ENCODE measurements at regions not wholly inside any gene's neighbourhood (a gene's known extent, or its start where the extent isn't known, plus 50 kb on each side); places are given as distances from the start of the nearest gene placed in this dataset.
"Not testable (repeated sequence)": the region's sequence is repeated elsewhere in the genome, so short reads cannot be mapped to it uniquely, and the experiment has no call there.

DNA sequence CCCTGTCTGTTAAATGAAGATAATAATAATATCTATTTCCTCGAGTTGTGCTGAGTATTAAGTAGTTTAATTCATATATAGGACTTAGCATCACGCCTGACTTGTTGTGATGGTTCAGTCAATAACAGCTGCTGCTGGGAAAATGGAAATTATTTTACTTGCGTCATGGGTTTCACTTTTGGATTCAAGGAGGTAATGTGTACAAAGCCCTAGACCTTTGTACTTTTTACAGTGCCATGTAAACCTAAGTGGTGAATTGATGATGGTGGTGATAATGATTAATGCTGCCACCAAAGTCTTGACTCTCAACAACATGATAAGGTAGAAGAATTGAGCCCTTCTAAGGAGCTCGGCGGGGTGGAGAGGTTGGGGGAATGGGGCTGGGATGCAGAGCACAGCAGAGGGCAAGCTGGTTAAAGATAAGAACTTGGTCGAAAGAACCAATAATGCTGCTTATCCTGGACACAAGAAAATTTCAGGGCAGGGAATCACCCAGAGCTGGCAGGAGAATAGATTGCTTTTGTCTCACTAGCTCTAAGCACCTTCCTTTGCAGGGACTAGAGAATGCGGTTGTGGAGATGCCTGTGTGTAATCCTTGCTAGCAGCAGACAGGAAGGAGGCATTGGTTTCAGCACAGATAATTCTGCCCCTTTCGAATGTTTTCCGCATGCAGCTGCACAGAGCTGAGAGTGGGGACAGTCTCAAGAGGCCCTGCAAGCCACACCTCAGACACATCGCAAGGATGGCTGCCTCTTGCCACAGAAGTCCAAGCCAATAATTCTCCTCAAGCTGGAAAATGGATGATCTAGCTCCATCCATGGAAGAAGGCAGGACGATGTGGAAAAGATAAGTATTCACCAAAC, 187.1 kb downstream of the TMEM114 start:
- no peaks in the 10 kb centered on the region for H3K4me1 ChIP-seq (ENCODE audit: control insufficient read depth, insufficient read depth, low read length)
- H3K9ac ChIP-seq (ENCODE audit: low read depth, low read length) = no peak overlapping the region
- no peak overlapping the region for H3K27ac ChIP-seq (ENCODE audit: low read depth, low read length)
- no peaks in the 10 kb centered on the region for H3K9me3 ChIP-seq (ENCODE audit: control insufficient read depth, insufficient read depth, low read length)
- H3K36me3 ChIP-seq (ENCODE audit: control insufficient read depth, insufficient read depth, low read length) = no peaks in the 10 kb centered on the region
- no peaks in the 10 kb centered on the region for H3K27me3 ChIP-seq (ENCODE audit: control insufficient read depth, insufficient read depth, low read length)
- no peak overlapping the region for H3K4me3 ChIP-seq (ENCODE audit: low read depth, low read length)

DNA sequence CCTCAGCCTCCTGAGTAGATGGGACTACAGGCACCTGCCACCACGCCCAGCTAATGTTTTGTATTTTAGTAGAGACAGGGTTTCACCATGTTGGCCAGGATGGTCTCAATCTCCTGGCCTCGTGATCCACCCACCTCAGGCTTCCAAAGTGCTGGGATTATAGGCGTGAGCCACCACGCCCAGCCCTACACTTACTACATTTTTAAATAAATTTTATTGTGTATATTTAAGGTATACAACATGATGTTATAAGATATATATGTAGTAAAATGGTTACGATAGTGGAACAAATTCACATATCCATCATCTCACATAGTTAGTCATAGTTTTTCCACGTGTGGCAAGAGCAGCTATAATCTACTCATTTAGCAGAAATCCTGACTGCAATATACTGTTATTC, 189.6 kb downstream of the TMEM114 start:
- not testable (repeated sequence) for H3K4me3 ChIP-seq (ENCODE audit: low read depth, low read length); H3K9me3 ChIP-seq (ENCODE audit: control insufficient read depth, insufficient read depth, low read length); H3K36me3 ChIP-seq (ENCODE audit: control insufficient read depth, insufficient read depth, low read length); H3K27me3 ChIP-seq (ENCODE audit: control insufficient read depth, insufficient read depth, low read length); H3K27ac ChIP-seq (ENCODE audit: low read depth, low read length); H3K9ac ChIP-seq (ENCODE audit: low read depth, low read length); H3K4me1 ChIP-seq (ENCODE audit: control insufficient read depth, insufficient read depth, low read length)

GRCh38 chr16:8398548-8398947, 191.8 kb downstream of the TMEM114 start:
- H3K27me3 ChIP-seq (ENCODE audit: control insufficient read depth, insufficient read depth, low read length) = no peaks in the 10 kb centered on the region
- no peaks in the 10 kb centered on the region for H3K9me3 ChIP-seq (ENCODE audit: control insufficient read depth, insufficient read depth, low read length)
- H3K9ac ChIP-seq (ENCODE audit: low read depth, low read length) = no peak overlapping the region
- H3K27ac ChIP-seq (ENCODE audit: low read depth, low read length) = no peak overlapping the region
- H3K36me3 ChIP-seq (ENCODE audit: control insufficient read depth, insufficient read depth, low read length) = no peaks in the 10 kb centered on the region
- no peak overlapping the region for H3K4me3 ChIP-seq (ENCODE audit: low read depth, low read length)
- H3K4me1 ChIP-seq (ENCODE audit: control insufficient read depth, insufficient read depth, low read length) = no peaks in the 10 kb centered on the region

DNA sequence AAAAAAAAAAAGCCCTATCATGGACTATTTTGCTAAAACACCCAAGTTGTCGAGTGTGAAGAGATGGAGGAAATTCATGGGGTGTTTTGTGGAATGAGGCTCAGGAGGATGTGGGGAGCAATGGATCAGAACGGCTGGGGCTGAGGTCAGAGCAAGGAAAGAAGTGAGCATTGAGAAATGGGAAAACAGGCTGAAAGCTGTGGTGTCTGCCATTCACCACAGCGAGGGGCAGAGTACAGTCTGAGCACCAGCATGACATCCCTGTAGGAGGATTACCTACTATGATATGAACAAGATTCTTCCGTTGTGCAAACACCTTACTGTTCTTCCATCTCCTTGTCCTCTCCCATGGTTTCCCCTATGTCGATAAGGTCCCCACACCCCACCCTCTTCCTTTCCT, 193.1 kb downstream of the TMEM114 start:
- no peak overlapping the region for H3K4me3 ChIP-seq (ENCODE audit: low read depth, low read length)
- H3K9me3 ChIP-seq (ENCODE audit: control insufficient read depth, insufficient read depth, low read length) = no peaks in the 10 kb centered on the region
- H3K9ac ChIP-seq (ENCODE audit: low read depth, low read length) = no peak overlapping the region
- no peak overlapping the region for H3K27ac ChIP-seq (ENCODE audit: low read depth, low read length)
- no peaks in the 10 kb centered on the region for H3K27me3 ChIP-seq (ENCODE audit: control insufficient read depth, insufficient read depth, low read length)
- H3K4me1 ChIP-seq (ENCODE audit: control insufficient read depth, insufficient read depth, low read length) = no peaks in the 10 kb centered on the region
- H3K36me3 ChIP-seq (ENCODE audit: control insufficient read depth, insufficient read depth, low read length) = no peaks in the 10 kb centered on the region

- no peak overlapping the region for H3K27ac ChIP-seq (ENCODE audit: low read depth, low read length)
- no peaks in the 10 kb centered on the region for H3K36me3 ChIP-seq (ENCODE audit: control insufficient read depth, insufficient read depth, low read length)
- H3K9me3 ChIP-seq (ENCODE audit: control insufficient read depth, insufficient read depth, low read length) = no peaks in the 10 kb centered on the region
- H3K9ac ChIP-seq (ENCODE audit: low read depth, low read length) = no peak overlapping the region
- H3K27me3 ChIP-seq (ENCODE audit: control insufficient read depth, insufficient read depth, low read length) = no peaks in the 10 kb centered on the region
- H3K4me1 ChIP-seq (ENCODE audit: control insufficient read depth, insufficient read depth, low read length) = no peaks in the 10 kb centered on the region
- H3K4me3 ChIP-seq (ENCODE audit: low read depth, low read length) = no peak overlapping the region
Observed at GRCh38 chr16:8396463-8396862, 193.8 kb downstream of the TMEM114 start.

- Histone ChIP-seq H3K36me3 (ENCODE audit: control insufficient read depth, insufficient read depth, low read length) (no peaks in the 10 kb centered on the region), H3K4me3 (ENCODE audit: low read depth, low read length) (no peak overlapping the region), H3K27me3 (ENCODE audit: control insufficient read depth, insufficient read depth, low read length) (no peaks in the 10 kb centered on the region)
Observed at GRCh38 chr16:8391257-8391656, 199.1 kb downstream of the TMEM114 start.

DNA sequence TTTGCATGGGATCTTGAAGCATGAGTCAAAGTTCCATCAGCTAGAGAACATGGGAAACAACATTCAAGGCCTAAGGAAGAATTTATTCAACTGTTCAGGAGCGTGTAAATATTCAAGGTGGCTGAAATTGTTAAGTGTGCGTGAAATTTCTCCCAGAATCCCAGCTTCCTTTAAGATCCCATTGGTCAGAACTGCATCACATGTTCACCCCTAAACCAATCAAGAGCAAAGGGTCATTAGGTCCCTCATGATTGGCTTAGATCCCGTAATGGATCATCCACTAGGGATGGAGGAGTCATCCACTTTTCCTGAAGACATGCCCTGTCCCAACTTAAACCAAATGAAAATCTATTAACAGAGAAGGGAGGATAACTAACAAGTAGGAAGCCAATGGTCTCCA, 201.6 kb downstream of the TMEM114 start:
- H3K27me3 ChIP-seq (ENCODE audit: control insufficient read depth, insufficient read depth, low read length) = no peaks in the 10 kb centered on the region
- no peak overlapping the region for H3K4me3 ChIP-seq (ENCODE audit: low read depth, low read length)
- H3K9me3 ChIP-seq (ENCODE audit: control insufficient read depth, insufficient read depth, low read length) = no peaks in the 10 kb centered on the region
- no peaks in the 10 kb centered on the region for H3K4me1 ChIP-seq (ENCODE audit: control insufficient read depth, insufficient read depth, low read length)
- H3K27ac ChIP-seq (ENCODE audit: low read depth, low read length) = no peak overlapping the region
- no peaks in the 10 kb centered on the region for H3K36me3 ChIP-seq (ENCODE audit: control insufficient read depth, insufficient read depth, low read length)
- no peak overlapping the region for H3K9ac ChIP-seq (ENCODE audit: low read depth, low read length)

More at GRCh38 chr16:8391257-8391656, 199.1 kb downstream of the TMEM114 start:
- H3K9me3 ChIP-seq (ENCODE audit: control insufficient read depth, insufficient read depth, low read length) = no peaks in the 10 kb centered on the region
- H3K4me1 ChIP-seq (ENCODE audit: control insufficient read depth, insufficient read depth, low read length) = no peaks in the 10 kb centered on the region
- no peak overlapping the region for H3K27ac ChIP-seq (ENCODE audit: low read depth, low read length)
- H3K9ac ChIP-seq (ENCODE audit: low read depth, low read length) = no peak overlapping the region

DNA sequence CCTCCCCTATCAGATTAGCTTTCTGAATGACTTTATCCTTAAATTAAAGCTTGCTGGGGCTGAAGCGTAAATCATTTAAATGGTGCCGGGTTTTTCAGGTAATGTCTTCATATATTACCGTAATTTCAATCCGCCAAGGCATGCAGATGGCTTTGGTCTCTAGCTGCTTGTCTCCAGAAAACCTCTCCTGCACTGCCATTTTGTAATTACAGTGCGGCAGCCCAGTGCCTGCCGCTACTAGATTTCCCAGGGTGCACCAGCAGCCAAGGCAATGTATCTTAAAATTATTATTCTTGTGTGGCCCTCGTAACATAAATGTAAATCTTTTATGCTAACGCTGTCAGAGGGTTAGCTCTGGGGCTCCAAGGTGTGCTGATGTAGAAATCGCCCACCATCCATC, 208.5 kb downstream of the TMEM114 start:
- Histone ChIP-seq H3K9ac (ENCODE audit: low read depth, low read length) (no peak overlapping the region), H3K36me3 (ENCODE audit: control insufficient read depth, insufficient read depth, low read length) (no peaks in the 10 kb centered on the region), H3K4me1 (ENCODE audit: control insufficient read depth, insufficient read depth, low read length) (peaks cover 13% of the 10 kb centered on the region), H3K9me3 (ENCODE audit: control insufficient read depth, insufficient read depth, low read length) (no peaks in the 10 kb centered on the region), H3K27ac (ENCODE audit: low read depth, low read length) (no peak overlapping the region), H3K27me3 (ENCODE audit: control insufficient read depth, insufficient read depth, low read length) (no peaks in the 10 kb centered on the region), H3K4me3 (ENCODE audit: low read depth, low read length) (no peak overlapping the region)

DNA sequence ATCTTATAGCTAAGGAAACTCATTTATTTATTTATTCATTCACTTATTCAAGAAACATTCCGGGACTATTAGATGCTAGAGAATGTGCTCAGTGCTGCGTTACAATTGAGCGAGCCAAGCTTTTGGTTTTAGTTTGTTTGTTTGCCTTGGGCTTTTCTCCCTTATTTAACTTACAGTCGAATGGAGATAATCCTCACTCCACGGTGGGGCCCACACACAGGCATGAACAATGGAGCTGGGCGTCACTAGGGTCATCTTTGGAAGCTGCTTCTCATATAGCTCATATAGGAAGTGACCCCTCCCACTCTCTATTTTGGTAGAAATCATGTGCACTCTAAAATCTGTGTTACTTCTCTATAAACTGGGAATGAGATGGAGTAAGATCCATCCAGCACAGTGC, 210.0 kb downstream of the TMEM114 start:
- no peak overlapping the region for H3K4me3 ChIP-seq (ENCODE audit: low read depth, low read length)
- H3K9ac ChIP-seq (ENCODE audit: low read depth, low read length) = no peak overlapping the region
- H3K9me3 ChIP-seq (ENCODE audit: control insufficient read depth, insufficient read depth, low read length) = no peaks in the 10 kb centered on the region
- no peaks in the 10 kb centered on the region for H3K27me3 ChIP-seq (ENCODE audit: control insufficient read depth, insufficient read depth, low read length)
- H3K4me1 ChIP-seq (ENCODE audit: control insufficient read depth, insufficient read depth, low read length) = peaks cover 13% of the 10 kb centered on the region
- no peaks in the 10 kb centered on the region for H3K36me3 ChIP-seq (ENCODE audit: control insufficient read depth, insufficient read depth, low read length)
- H3K27ac ChIP-seq (ENCODE audit: low read depth, low read length) = no peak overlapping the region

DNA sequence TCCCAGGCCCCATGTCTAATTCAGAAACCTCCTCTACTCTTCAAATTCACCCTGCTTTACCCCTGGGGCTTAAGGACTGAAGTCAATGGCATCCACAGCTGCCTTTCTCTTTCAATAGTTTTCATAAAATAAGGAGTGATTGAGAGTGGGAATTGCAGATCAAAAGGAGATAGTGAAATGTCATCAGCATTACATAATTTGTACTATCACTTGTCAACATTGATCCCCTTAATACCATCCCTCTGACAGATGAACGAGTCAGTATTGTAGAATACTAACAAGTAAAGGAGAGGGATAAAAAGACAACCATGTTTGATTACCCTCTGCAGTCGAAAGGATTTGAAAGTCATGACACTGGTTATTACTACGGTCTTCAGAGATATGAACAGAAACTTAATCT, 212.4 kb downstream of the TMEM114 start:
- Histone ChIP-seq H3K27ac (ENCODE audit: low read depth, low read length) (no peak overlapping the region), H3K4me1 (ENCODE audit: control insufficient read depth, insufficient read depth, low read length) (peaks cover 13% of the 10 kb centered on the region), H3K9me3 (ENCODE audit: control insufficient read depth, insufficient read depth, low read length) (no peaks in the 10 kb centered on the region), H3K4me3 (ENCODE audit: low read depth, low read length) (no peak overlapping the region), H3K9ac (ENCODE audit: low read depth, low read length) (no peak overlapping the region), H3K27me3 (ENCODE audit: control insufficient read depth, insufficient read depth, low read length) (no peaks in the 10 kb centered on the region), H3K36me3 (ENCODE audit: control insufficient read depth, insufficient read depth, low read length) (no peaks in the 10 kb centered on the region)

GRCh38 chr16:8376858-8377257, 213.5 kb downstream of the TMEM114 start:
- Histone ChIP-seq H3K9me3 (ENCODE audit: control insufficient read depth, insufficient read depth, low read length) (no peaks in the 10 kb centered on the region), H3K4me1 (ENCODE audit: control insufficient read depth, insufficient read depth, low read length) (peaks cover 13% of the 10 kb centered on the region), H3K27ac (ENCODE audit: low read depth, low read length) (no peak overlapping the region), H3K36me3 (ENCODE audit: control insufficient read depth, insufficient read depth, low read length) (no peaks in the 10 kb centered on the region), H3K27me3 (ENCODE audit: control insufficient read depth, insufficient read depth, low read length) (no peaks in the 10 kb centered on the region), H3K4me3 (ENCODE audit: low read depth, low read length) (no peak overlapping the region), H3K9ac (ENCODE audit: low read depth, low read length) (no peak overlapping the region)

Measured in HUES48 (cell line).